ENCODE measurements at regions not wholly inside any gene's neighbourhood (a gene's known extent, or its start where the extent isn't known, plus 50 kb on each side); places are given as distances from the start of the nearest gene placed in this dataset.

GRCh38 chr5:8059337-8059736 is 190.4 kb downstream of the MTRR start:
- H3F3A ChIP-seq (ENCODE audit: low read depth) = no peaks in the 10 kb centered on the region
- Mint-ChIP-seq H3K27ac (peak overlapping the region; percentile 15), H3K36me3 (no peaks in the 10 kb centered on the region), H3K4me1 (peaks cover 17% of the 10 kb centered on the region), H3K4me3 (no peak overlapping the region), H3K9me3 (no peaks in the 10 kb centered on the region), H3K27me3 (ENCODE audit: insufficient read depth, low read depth) (peaks cover 3% of the 10 kb centered on the region)
- H4K20me1 ChIP-seq (ENCODE audit: low read depth) = no peaks in the 10 kb centered on the region
- no peak overlapping the region for H3K4me2 ChIP-seq
- no peak for DNase-seq (ENCODE audit: low spot score)
- no peak overlapping the region for H2AFZ ChIP-seq (replicated peaks)
- no peak overlapping the region for H3K9ac ChIP-seq
- TF ChIP-seq, protein P1, sequence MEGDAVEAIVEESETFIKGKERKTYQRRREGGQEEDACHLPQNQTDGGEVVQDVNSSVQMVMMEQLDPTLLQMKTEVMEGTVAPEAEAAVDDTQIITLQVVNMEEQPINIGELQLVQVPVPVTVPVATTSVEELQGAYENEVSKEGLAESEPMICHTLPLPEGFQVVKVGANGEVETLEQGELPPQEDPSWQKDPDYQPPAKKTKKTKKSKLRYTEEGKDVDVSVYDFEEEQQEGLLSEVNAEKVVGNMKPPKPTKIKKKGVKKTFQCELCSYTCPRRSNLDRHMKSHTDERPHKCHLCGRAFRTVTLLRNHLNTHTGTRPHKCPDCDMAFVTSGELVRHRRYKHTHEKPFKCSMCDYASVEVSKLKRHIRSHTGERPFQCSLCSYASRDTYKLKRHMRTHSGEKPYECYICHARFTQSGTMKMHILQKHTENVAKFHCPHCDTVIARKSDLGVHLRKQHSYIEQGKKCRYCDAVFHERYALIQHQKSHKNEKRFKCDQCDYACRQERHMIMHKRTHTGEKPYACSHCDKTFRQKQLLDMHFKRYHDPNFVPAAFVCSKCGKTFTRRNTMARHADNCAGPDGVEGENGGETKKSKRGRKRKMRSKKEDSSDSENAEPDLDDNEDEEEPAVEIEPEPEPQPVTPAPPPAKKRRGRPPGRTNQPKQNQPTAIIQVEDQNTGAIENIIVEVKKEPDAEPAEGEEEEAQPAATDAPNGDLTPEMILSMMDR (IDR thresholded peaks at IDR 0.05) = no peak
- no peak for TF ChIP-seq EZH2 (IDR thresholded peaks at IDR 0.05)
- no peak for TF ChIP-seq EZH2phosphoT487 (IDR thresholded peaks at IDR 0.05)
- H3K27ac ChIP-seq = no peak overlapping the region
- H3K36me3 ChIP-seq = no peaks in the 10 kb centered on the region
- no peaks in the 10 kb centered on the region for H3K27me3 ChIP-seq
- H3K79me2 ChIP-seq (ENCODE audit: low read depth) = no peaks in the 10 kb centered on the region
- H3K9me3 ChIP-seq (ENCODE audit: low read depth) = no peaks in the 10 kb centered on the region
- H3K4me3 ChIP-seq = no peak overlapping the region
- peaks cover 5% of the 10 kb centered on the region for H3K4me1 ChIP-seq

- Histone ChIP-seq H3K36me3 (no peaks in the 10 kb centered on the region), H2AFZ (replicated peaks) (peak overlapping the region; percentile 72), H3K9ac (no peak overlapping the region), H3K27me3 (no peaks in the 10 kb centered on the region), H3F3A (ENCODE audit: low read depth) (no peaks in the 10 kb centered on the region), H3K4me3 (no peak overlapping the region), H3K27ac (no peak overlapping the region), H3K4me2 (no peak overlapping the region), H3K79me2 (ENCODE audit: low read depth) (no peaks in the 10 kb centered on the region), H3K9me3 (ENCODE audit: low read depth) (no peaks in the 10 kb centered on the region), H4K20me1 (ENCODE audit: low read depth) (no peaks in the 10 kb centered on the region), H3K4me1 (peaks cover 5% of the 10 kb centered on the region)
- Mint-ChIP-seq H3K4me1 (peaks cover 17% of the 10 kb centered on the region), H3K27ac (peak overlapping the region; percentile 50), H3K27me3 (ENCODE audit: insufficient read depth, low read depth) (peaks cover 3% of the 10 kb centered on the region), H3K4me3 (no peak overlapping the region), H3K9me3 (no peaks in the 10 kb centered on the region), H3K36me3 (no peaks in the 10 kb centered on the region)
- no peak for DNase-seq (ENCODE audit: low spot score)
- TF ChIP-seq EZH2phosphoT487 (IDR thresholded peaks at IDR 0.05) (no peak), EZH2 (IDR thresholded peaks at IDR 0.05) (no peak)
- TF ChIP-seq, protein P1 (IDR thresholded peaks at IDR 0.05) = no peak
Observed at GRCh38 chr5:8060235-8060952, 191.4 kb downstream of the MTRR start.

GRCh38 chr5:8060953-8061429 is 192.0 kb downstream of the MTRR start:
- Histone ChIP-seq H3K9ac (no peak overlapping the region), H3F3A (ENCODE audit: low read depth) (no peaks in the 10 kb centered on the region), H3K27ac (no peak overlapping the region), H3K79me2 (ENCODE audit: low read depth) (no peaks in the 10 kb centered on the region), H3K4me3 (no peak overlapping the region), H3K27me3 (no peaks in the 10 kb centered on the region), H3K36me3 (no peaks in the 10 kb centered on the region), H2AFZ (replicated peaks) (peak overlapping the region; percentile 72), H3K9me3 (ENCODE audit: low read depth) (no peaks in the 10 kb centered on the region), H3K4me1 (peaks cover 5% of the 10 kb centered on the region), H4K20me1 (ENCODE audit: low read depth) (no peaks in the 10 kb centered on the region), H3K4me2 (no peak overlapping the region)
- TF ChIP-seq EZH2phosphoT487 (IDR thresholded peaks at IDR 0.05) (no peak), EZH2 (IDR thresholded peaks at IDR 0.05) (no peak)
- TF ChIP-seq, protein P1 (IDR thresholded peaks at IDR 0.05) = no peak
- Mint-ChIP-seq H3K27ac (no peak overlapping the region), H3K36me3 (no peaks in the 10 kb centered on the region), H3K27me3 (ENCODE audit: insufficient read depth, low read depth) (peaks cover 3% of the 10 kb centered on the region), H3K4me1 (peaks cover 17% of the 10 kb centered on the region), H3K4me3 (no peak overlapping the region), H3K9me3 (no peaks in the 10 kb centered on the region)
- no peak for DNase-seq (ENCODE audit: low spot score)
